ENCODE measurements at regions not wholly inside any gene's neighbourhood (a gene's known extent, or its start where the extent isn't known, plus 50 kb on each side); places are given as distances from the start of the nearest gene placed in this dataset.

DNA sequence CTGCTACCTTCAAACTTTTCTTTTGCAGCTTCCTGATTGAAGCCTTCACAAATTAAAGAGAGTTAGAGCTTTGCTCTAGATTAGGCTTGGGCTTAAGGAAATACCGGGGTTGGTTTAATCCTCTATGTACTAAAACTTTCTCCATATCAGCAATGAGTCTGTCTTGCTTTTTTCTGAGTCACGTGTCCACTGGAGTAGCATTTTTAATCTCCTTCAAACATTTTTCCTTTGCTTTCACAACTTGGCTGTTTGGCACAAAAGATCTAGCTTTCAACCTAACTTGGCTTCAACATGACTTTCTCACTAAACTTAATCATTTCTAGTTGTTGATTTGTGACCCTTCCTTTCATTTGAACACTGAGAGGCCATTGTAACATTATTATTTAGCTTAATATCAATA, 261.6 kb downstream of the PLK2 start:
- Histone ChIP-seq H3K27me3 (no peaks in the 10 kb centered on the region), H3K4me3 (no peak overlapping the region), H3K4me1 (no peaks in the 10 kb centered on the region), H3K27ac (no peak overlapping the region), H3K36me3 (no peaks in the 10 kb centered on the region), H3K9me3 (peaks cover 0 to 20% (median 0%) of the 10 kb centered on the region in 11 donors)
- 69 to 79% methylated on average over 2 of the region's 2 CpGs for WGBS, 2 donors
- DNase-seq (no peak), ATAC-seq (no peak)
- TF ChIP-seq, protein P1, sequence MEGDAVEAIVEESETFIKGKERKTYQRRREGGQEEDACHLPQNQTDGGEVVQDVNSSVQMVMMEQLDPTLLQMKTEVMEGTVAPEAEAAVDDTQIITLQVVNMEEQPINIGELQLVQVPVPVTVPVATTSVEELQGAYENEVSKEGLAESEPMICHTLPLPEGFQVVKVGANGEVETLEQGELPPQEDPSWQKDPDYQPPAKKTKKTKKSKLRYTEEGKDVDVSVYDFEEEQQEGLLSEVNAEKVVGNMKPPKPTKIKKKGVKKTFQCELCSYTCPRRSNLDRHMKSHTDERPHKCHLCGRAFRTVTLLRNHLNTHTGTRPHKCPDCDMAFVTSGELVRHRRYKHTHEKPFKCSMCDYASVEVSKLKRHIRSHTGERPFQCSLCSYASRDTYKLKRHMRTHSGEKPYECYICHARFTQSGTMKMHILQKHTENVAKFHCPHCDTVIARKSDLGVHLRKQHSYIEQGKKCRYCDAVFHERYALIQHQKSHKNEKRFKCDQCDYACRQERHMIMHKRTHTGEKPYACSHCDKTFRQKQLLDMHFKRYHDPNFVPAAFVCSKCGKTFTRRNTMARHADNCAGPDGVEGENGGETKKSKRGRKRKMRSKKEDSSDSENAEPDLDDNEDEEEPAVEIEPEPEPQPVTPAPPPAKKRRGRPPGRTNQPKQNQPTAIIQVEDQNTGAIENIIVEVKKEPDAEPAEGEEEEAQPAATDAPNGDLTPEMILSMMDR (IDR thresholded peaks at IDR 0.05) = no peak
- intact Hi-C loops (cut with DNase I) = no loop called here

DNA sequence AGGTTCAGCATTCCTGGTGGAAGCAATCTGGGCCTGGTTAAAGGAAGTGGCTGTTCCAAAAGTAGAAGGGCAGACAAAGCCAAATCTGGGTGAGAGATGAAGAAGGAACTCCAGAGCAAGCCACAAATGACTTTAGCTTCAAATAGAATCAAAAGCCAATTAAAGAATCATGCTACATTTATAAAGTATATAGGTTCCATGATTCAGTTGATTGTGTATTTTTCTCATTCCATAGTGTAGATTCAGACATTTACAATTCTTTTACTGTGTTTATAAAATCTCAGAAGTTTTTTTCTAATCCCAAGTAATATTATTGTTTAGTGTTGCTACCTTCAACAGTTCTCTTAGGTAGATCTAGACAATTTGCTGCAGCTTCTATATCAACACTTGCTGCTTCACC, 262.0 kb downstream of the PLK2 start:
- TF ChIP-seq, protein P1 (IDR thresholded peaks at IDR 0.05) = no peak
- no peak for ATAC-seq
- no peak overlapping the region for H3K4me3 ChIP-seq
- intact Hi-C loops (cut with DNase I) = no loop called here
- no peaks in the 10 kb centered on the region for H3K4me1 ChIP-seq
- DNase-seq = no peak
- no peak overlapping the region for H3K27ac ChIP-seq
- no peaks in the 10 kb centered on the region for H3K27me3 ChIP-seq
- H3K9me3 ChIP-seq = peaks cover 0 to 20% (median 0%) of the 10 kb centered on the region in 11 donors
- H3K36me3 ChIP-seq = no peaks in the 10 kb centered on the region

DNA sequence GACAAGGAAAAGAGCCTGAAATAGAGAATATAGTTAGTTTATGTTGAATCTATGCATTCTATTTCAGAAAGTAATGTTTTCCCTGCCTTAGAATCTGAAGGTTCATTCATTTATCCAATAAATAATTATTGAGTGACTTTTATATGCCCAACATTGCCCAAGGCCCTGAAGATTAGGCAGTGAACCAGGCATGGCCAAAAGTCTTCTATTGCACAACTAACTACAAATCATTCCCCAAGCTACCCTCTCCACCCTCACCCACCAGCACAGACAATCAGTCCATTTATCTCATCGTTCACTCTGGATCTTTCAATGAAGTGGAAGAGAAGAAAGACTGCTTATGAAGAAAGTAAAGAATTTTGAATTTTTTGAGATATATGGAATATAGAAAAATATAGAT, 268.4 kb downstream of the PLK2 start:
- DNase-seq (no peak), ATAC-seq (no peak)
- peaks cover 0 to 10% (median 0%) of the 10 kb centered on the region in 11 donors for H3K9me3 ChIP-seq
- no peaks in the 10 kb centered on the region for H3K27me3 ChIP-seq
- H3K4me1 ChIP-seq = peaks cover 0 to 23% (median 11%) of the 10 kb centered on the region in 9 donors
- H3K4me3 ChIP-seq = no peak overlapping the region
- H3K36me3 ChIP-seq = no peaks in the 10 kb centered on the region
- intact Hi-C loops (cut with DNase I) = no loop called here
- H3K27ac ChIP-seq = no peak overlapping the region
- 88 to 96% methylated on average over 1 of the region's 1 CpG for WGBS, 2 donors
- TF ChIP-seq, protein P1 (IDR thresholded peaks at IDR 0.05) = no peak

DNA sequence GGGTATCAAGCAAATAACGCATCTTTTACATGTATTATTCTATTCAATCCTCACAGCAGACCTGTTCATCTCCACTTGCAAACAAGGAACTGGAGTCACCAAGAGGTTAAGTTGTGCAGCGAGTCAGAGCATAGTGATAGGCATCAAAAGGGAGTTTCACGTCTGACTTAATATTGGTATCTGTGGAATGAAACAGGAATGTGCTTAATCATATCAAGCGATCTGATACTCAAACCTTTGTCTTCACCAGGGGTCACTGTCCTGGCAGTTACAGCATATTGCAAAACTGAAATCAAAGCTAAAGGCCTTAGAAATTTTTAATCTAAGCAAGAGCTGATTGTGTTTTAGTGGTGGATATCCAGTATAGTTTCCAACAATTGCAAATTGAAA, 271.6 kb downstream of the PLK2 start:
- 47 to 50% methylated on average over 4 of the region's 4 CpGs for WGBS, 2 donors
- peaks cover 0 to 27% (median 12%) of the 10 kb centered on the region in 9 donors for H3K4me1 ChIP-seq
- intact Hi-C loops (cut with DNase I) = loop anchor here in 4 of 10 donors (5.0 to 10.0 kb wide), 5 partner anchors 57 to 293 kb away; no protein-coding TSS in a partner anchor
- TF ChIP-seq, protein P1 (IDR thresholded peaks at IDR 0.05) = peak in 5 of 9 donors; percentile 7 to 35 (median 18)
- H3K4me3 ChIP-seq = no peak overlapping the region
- ATAC-seq (peak in 5 of 8 donors; percentile 34 to 73 (median 47)), DNase-seq (no peak)
- no peaks in the 10 kb centered on the region for H3K27me3 ChIP-seq
- no peaks in the 10 kb centered on the region for H3K9me3 ChIP-seq
- H3K36me3 ChIP-seq = no peaks in the 10 kb centered on the region
- peak overlapping the region in 4 of 10 donors; percentile 3 to 33 (median 16) for H3K27ac ChIP-seq
